ENCODE measurements at regions not wholly inside any gene's neighbourhood (a gene's known extent, or its start where the extent isn't known, plus 50 kb on each side); places are given as distances from the start of the nearest gene placed in this dataset.

DNA sequence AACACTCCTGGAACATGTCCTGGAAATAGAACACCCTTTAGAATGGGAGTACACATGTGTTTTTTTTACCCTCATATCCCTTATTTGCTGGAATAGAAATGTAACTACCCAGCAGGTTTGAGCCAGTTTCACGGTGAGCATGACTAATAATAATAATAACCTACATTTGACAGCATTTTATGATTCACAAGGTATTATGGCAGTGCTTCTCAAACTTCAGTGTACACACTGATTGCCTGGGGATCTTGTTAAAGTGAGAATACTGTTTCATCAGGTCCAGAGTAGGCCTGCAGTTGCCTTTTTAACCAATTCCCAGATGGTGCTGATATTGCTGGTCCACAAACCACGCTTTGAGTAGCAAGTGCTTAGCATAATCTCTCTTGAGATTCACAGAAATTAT, 63.9 kb downstream of the NFKBIZ start:
- TF ChIP-seq, protein P1, sequence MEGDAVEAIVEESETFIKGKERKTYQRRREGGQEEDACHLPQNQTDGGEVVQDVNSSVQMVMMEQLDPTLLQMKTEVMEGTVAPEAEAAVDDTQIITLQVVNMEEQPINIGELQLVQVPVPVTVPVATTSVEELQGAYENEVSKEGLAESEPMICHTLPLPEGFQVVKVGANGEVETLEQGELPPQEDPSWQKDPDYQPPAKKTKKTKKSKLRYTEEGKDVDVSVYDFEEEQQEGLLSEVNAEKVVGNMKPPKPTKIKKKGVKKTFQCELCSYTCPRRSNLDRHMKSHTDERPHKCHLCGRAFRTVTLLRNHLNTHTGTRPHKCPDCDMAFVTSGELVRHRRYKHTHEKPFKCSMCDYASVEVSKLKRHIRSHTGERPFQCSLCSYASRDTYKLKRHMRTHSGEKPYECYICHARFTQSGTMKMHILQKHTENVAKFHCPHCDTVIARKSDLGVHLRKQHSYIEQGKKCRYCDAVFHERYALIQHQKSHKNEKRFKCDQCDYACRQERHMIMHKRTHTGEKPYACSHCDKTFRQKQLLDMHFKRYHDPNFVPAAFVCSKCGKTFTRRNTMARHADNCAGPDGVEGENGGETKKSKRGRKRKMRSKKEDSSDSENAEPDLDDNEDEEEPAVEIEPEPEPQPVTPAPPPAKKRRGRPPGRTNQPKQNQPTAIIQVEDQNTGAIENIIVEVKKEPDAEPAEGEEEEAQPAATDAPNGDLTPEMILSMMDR (IDR thresholded peaks at IDR 0.05 in 4 of 5, conservative IDR thresholded peaks at IDR 0.05 in 1 of 5): no peak
- TF ChIP-seq POLR2A (IDR thresholded peaks at IDR 0.05): no peak

Data from gastrocnemius medialis (tissue), 4 donors.